Ramos (cell line): ENCODE measurements at regions not wholly inside any gene's neighbourhood (a gene's known extent, or its start where the extent isn't known, plus 50 kb on each side); places are given as distances from the start of the nearest gene placed in this dataset.
"Not testable (repeated sequence)": the region's sequence is repeated elsewhere in the genome, so short reads cannot be mapped to it uniquely, and the experiment has no call there.

ENCODE experiments used
- in situ Hi-C: fragments of 300-500 bp; cut with MboI; formaldehyde crosslinking; loops from one replicate; pipeline ENCODE4 v1.14.3; 2022; ENCODE audit warnings: low sequenced_read_pairs; ENCODE audit not compliant: unreplicated experiment

- in situ Hi-C loops = no loop called here
Observed at GRCh38 chr20:57106030-57106682, 160.3 kb downstream of the BMP7 start.

DNA sequence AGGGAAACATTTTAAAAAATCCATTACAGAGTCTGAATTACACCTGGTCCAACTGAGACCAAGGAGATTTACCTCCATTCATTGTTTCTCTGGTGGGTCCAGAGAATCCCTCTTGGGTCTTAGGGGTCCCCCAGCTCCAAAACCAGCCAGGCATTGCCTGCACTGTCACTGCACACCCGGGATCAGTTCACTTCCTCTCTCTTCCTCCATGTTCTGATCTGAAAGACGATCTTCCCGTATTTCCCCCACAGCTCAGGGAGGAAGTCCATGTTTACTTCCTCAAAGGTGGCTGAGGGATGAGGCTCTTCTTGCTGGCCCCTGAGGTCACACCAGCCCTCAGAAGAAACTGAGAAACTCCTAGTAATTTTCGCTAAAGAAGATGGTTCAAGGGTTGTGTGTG lies 159.7 kb downstream of the BMP7 start:
- in situ Hi-C loops = no loop called here

GRCh38 chr20:57107208-57107607 lies 159.2 kb downstream of the BMP7 start:
- in situ Hi-C loops = no loop called here

DNA sequence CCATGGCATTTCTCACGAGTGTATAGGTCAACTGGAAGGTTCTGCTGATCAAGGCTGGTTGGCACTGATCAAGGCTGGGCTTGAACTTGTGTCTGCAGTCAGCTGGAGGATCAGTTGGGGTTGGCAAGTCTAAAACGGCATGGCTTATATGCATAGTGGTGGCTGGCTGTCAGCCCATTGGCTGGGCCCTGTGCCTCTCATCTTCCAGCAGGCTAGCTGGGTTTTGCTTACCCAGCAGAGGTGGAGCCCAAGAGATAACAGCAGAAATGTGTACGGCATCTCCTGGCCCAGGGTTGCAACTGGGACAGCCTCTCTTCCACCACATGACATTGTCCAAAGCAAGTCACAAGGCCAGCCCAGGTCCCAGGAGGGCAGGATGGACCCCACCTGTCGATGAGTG lies 158.2 kb downstream of the BMP7 start:
- in situ Hi-C loops = no loop called here

DNA sequence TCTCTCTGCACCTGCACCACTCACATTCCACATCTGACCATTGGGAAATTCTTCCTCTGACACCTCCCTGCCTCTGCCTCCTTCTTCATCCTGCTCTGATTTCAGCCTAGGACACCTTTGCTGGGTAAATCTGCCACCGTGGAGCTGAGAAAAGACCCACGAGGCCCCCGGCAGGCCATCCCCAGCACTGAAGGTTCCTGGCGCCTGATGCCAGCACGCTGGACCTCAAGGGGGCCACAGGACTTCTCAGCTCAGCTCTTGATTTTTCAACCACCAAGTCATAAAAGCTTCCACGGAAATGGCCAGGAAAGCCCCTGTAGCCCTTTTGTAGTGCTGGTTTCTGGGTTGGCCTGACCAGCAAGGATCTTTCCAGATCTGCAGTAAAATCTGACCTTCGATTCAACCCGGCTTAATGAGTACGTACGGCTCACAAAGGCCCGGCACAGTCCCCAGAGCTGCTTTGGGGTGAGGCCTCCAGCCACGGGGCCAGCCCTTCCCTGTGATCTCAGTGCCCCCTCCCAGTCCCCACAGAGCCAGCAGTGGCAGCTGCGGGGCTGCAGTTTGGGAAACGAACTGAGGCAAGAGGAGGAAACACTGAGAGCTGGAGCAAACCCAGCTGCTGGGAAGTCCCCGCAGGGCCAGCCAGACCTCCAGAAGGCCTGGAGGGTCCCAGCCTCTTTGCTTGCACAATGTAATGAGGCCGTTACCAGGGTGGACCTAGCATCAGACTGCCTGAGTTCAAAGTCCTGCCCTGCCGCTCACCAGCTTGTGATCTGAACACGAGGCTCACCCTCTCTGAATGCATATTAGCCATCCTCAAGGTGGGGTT lies 157.5 kb downstream of the BMP7 start:
- in situ Hi-C loops = no loop called here

DNA sequence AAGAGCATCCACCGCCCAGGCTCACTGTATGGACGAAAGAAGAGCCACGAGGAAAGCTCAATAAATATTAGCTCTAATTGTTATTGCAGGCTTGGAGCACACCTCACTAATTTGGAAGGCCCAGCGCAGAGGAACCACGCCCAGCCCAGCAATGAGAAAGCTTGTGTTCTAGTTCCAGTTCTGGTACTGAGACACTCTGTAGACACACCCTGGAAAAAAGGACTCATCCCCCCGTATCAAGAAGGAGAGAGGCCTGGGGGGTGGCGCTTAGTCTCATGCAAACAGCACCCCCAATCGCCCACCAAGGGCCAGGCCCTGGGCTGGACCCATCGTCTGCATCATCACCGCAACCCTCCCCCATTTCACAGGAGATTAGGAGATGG lies 156.9 kb downstream of the BMP7 start:
- in situ Hi-C loops = no loop called here

DNA sequence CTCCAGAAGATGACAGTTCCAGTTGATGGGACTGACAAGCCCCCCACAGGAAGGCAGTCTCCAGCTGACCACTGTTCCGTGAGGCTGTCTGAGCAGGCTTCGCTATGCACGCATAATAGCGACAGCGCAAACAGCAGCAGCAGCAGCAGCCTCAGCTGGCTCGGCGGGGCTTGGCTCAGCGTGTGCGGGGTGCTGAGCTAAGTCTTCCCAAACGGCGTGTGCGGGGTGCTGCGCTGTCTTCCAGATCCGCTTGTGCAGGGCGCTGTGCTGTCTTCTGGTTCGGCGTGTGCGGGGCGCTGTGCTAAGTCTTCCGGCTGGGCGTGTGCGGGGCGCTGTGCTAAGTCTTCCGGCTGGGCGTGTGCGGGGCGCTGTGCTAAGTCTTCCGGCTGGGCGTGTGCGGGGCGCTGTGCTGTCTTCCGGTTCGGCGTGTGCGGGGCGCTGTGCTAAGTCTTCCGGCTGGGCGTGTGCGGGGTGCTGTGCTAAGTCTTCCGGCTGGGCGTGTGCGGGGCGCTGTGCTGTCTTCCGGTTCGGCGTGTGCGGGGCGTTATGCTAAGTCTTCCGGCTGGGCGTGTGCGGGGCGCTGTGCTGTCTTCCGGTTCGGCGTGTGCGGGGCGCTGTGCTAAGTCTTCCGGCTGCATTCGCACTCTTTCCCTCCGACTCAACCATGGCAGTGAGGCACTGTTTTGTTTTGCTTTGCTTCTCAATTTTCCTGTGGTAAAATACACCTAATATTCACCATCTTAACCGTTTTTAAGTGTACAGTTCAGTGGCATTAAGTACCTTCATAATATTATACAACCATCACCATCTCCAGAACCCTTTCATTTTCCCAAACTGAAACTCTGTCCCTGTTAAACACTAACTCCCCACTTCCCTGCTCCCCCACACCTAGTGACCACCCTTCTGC lies 156.1 kb downstream of the BMP7 start:
- in situ Hi-C loops = not testable (repeated sequence)

DNA sequence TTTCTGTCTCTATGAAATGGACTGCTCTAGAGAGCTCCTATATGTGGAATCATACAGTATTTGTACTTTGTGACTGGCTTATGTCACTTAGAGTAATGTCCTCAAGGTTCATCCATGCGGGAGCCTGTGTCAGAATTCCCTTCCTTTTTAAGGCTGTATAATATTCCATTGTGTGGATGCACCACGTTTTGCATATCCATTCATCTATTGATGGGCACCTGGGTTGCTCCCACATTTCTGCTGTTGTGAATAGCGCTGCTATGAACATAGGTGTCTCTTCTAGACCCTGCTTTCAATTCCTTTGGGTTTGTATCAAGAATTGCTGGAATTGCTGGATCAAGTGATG lies 155.4 kb downstream of the BMP7 start:
- in situ Hi-C loops = no loop called here

DNA sequence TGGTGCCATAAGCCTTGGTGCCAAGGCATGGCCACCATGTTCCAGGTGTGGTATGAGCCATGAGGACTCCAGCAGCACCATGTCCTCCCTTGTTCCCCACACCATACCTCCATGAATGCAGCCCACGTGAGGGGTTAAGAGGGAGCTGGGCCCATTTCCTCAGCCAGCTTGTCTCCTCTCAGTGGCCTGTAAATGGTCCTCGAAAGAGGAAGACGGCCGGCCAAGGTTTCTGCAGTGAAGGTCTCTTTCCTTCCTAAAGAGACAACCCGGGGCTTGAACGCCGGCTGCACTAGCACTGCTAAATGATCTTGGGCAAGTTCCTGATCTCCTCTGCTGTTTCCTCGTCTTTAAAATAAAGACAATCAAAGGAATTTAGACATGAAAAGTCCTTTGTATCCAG lies 154.0 kb downstream of the BMP7 start:
- in situ Hi-C loops = no loop called here

DNA sequence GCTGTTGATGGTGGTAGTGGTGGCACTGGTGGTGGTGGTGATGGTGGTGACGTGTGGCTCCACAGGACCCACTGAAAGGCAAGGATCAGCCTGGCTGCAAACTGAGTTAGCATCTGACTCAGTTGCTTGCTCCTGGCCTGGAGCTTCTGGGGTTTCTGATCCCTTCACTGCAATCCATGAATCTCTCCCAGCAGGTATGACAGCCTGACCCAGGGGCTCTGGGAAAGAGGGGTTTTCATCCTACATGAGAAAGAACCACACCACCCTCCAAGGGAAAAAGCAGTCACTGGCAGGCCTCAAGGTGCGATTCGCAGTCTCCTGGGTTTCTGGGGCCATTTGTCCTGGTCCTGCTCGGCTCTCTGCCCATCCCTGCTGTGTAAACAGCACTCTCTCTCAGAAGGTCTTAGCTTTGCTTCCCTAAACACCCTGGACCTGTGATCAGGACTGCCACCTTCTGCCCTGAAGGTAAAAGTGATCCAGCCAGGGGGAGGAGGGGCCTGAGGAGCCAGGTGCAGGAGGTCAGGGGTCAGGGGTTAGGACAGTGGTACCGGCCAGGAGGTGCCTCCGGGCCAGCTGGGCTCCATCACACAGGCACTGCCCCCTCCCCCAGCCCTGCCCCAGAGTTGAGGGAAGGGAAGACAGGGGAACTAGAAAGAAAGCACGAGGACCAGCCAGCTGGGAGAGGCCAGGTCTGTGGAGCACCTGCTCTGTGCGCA lies 152.0 kb downstream of the BMP7 start:
- in situ Hi-C loops = no loop called here

GRCh38 chr20:57117296-57117695 lies 149.1 kb downstream of the BMP7 start:
- in situ Hi-C loops = no loop called here

DNA sequence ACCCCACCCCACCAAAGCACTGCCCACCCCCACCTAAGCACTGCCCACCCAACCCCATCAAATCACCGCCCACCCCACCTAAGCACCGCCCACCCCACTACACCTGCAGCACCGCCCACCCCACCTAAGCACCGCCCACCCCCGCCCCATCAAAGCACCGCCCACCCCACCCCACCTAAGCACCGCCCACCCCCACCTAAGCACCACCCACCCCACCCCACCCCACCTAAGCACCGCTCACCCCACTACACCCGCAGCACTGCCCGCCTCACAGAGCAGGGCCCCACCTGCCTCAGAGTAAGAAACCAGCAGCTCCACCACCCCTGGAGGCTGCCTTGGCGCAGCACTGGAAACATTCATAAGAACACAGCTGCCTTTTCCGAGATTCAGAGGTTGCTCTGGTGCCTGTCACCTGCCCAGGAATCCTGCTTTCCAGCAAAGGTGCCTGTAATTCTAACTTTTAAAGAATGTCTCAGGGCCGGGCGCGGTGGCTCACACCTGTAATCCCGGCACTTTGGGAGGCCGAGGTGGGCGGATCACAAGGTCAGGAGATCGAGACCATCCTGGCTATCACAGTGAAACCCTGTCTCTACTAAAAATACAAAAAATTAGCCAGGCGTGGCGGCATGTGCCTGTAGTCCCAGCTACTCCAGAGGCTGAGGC lies 148.2 kb downstream of the BMP7 start:
- in situ Hi-C loops = no loop called here
